ENCODE measurements at regions not wholly inside any gene's neighbourhood (a gene's known extent, or its start where the extent isn't known, plus 50 kb on each side); places are given as distances from the start of the nearest gene placed in this dataset.
A peak's percentile ranks its signal among the peaks of the same experiment; 100 is the strongest.

DNA sequence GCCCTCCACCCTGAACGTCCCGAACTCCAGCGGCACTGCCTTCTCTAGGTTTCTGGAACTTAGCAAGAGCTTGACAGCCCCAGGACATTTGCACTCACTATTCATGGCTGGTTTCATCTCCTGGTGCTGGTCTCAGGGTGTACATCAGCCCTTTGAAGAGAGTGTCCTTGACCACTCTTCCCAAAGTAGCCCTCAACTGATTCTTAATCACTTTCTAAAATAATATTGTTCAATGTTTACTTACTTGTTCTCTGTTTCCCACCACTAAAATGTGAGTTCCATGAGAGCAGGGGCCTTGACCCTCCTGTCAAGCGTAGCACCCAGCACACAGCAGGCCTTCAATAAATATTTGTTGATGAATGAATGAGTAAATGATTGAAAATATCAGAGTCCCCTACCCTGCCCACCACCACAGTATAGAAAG, 262.5 kb downstream of the RHOU start (continued):
- TF ChIP-seq ZNF34 (CRISPR knock-in tag; IDR thresholded peaks at IDR 0.05; ENCODE audit: borderline replicate concordance) (no peak), SALL2 (CRISPR knock-in tag; IDR thresholded peaks at IDR 0.05) (no peak), CREB1 (IDR thresholded peaks at IDR 0.05) (no peak), CREB1 (CRISPR knock-in tag; IDR thresholded peaks at IDR 0.05) (no peak), GTF2F1 (IDR thresholded peaks at IDR 0.05; ENCODE audit: low read length) (no peak), ZNF879 (CRISPR knock-in tag; IDR thresholded peaks at IDR 0.05) (no peak), DMAP1 (CRISPR knock-in tag; IDR thresholded peaks at IDR 0.05) (0 out of 2 replicates have a peak, but pooled peaks have one; percentile 34), ZNF782 (CRISPR knock-in tag; IDR thresholded peaks at IDR 0.05; ENCODE audit: borderline replicate concordance) (no peak), ZNF484 (CRISPR knock-in tag; IDR thresholded peaks at IDR 0.05; ENCODE audit: borderline replicate concordance, low read depth) (no peak), PPARG (CRISPR knock-in tag; conservative IDR thresholded peaks at IDR 0.05) (peak; percentile 70), ELF1 (CRISPR knock-in tag; IDR thresholded peaks at IDR 0.05) (no peak), BCL6 (CRISPR knock-in tag; IDR thresholded peaks at IDR 0.05) (peak; percentile 87), ZBTB3 (CRISPR knock-in tag; IDR thresholded peaks at IDR 0.05; ENCODE audit: borderline replicate concordance, low read depth) (no peak), FIP1L1 (IDR thresholded peaks at IDR 0.05; ENCODE audit: borderline replicate concordance, insufficient read depth, low read depth, low read length) (no peak), CREM (IDR thresholded peaks at IDR 0.05) (no peak; the same call in 1 of the 2 replicates), CREM (CRISPR knock-in tag; IDR thresholded peaks at IDR 0.05) (no peak), PAX8 (CRISPR knock-in tag; IDR thresholded peaks at IDR 0.05; ENCODE audit: borderline replicate concordance) (no peak)
- TF ChIP-seq, protein P1, sequence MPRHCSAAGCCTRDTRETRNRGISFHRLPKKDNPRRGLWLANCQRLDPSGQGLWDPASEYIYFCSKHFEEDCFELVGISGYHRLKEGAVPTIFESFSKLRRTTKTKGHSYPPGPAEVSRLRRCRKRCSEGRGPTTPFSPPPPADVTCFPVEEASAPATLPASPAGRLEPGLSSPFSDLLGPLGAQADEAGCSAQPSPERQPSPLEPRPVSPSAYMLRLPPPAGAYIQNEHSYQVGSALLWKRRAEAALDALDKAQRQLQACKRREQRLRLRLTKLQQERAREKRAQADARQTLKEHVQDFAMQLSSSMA (CRISPR knock-in tag; IDR thresholded peaks at IDR 0.05), result no peak
- TF ChIP-seq, protein P2, sequence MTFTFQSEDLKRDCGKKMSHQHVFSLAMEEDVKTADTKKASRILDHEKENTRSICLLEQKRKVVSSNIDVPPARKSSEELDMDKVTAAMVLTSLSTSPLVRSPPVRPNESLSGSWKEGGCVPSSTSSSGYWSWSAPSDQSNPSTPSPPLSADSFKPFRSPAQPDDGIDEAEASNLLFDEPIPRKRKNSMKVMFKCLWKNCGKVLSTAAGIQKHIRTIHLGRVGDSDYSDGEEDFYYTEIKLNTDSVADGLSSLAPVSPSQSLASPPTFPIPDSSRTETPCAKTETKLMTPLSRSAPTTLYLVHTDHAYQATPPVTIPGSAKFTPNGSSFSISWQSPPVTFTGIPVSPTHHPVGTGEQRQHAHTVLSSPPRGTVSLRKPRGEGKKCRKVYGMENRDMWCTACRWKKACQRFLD (CRISPR knock-in tag; IDR thresholded peaks at IDR 0.05; ENCODE audit: borderline replicate concordance), result no peak
- TF ChIP-seq, protein P3, sequence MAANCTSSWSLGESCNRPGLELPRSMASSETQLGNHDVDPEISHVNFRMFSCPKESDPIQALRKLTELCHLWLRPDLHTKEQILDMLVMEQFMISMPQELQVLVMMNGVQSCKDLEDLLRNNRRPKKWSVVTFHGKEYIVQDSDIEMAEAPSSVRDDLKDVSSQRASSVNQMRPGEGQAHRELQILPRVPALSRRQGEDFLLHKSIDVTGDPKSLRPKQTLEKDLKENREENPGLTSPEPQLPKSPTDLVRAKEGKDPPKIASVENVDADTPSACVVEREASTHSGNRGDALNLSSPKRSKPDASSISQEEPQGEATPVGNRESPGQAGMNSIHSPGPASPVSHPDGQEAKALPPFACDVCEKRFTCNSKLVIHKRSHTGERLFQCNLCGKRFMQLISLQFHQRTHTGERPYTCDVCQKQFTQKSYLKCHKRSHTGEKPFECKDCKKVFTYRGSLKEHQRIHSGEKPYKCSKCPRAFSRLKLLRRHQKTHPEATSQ (CRISPR knock-in tag; IDR thresholded peaks at IDR 0.05; ENCODE audit: borderline replicate concordance), result no peak
- TF ChIP-seq, protein P4, sequence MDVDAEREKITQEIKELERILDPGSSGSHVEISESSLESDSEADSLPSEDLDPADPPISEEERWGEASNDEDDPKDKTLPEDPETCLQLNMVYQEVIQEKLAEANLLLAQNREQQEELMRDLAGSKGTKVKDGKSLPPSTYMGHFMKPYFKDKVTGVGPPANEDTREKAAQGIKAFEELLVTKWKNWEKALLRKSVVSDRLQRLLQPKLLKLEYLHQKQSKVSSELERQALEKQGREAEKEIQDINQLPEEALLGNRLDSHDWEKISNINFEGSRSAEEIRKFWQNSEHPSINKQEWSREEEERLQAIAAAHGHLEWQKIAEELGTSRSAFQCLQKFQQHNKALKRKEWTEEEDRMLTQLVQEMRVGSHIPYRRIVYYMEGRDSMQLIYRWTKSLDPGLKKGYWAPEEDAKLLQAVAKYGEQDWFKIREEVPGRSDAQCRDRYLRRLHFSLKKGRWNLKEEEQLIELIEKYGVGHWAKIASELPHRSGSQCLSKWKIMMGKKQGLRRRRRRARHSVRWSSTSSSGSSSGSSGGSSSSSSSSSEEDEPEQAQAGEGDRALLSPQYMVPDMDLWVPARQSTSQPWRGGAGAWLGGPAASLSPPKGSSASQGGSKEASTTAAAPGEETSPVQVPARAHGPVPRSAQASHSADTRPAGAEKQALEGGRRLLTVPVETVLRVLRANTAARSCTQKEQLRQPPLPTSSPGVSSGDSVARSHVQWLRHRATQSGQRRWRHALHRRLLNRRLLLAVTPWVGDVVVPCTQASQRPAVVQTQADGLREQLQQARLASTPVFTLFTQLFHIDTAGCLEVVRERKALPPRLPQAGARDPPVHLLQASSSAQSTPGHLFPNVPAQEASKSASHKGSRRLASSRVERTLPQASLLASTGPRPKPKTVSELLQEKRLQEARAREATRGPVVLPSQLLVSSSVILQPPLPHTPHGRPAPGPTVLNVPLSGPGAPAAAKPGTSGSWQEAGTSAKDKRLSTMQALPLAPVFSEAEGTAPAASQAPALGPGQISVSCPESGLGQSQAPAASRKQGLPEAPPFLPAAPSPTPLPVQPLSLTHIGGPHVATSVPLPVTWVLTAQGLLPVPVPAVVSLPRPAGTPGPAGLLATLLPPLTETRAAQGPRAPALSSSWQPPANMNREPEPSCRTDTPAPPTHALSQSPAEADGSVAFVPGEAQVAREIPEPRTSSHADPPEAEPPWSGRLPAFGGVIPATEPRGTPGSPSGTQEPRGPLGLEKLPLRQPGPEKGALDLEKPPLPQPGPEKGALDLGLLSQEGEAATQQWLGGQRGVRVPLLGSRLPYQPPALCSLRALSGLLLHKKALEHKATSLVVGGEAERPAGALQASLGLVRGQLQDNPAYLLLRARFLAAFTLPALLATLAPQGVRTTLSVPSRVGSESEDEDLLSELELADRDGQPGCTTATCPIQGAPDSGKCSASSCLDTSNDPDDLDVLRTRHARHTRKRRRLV (CRISPR knock-in tag; IDR thresholded peaks at IDR 0.05), result no peak
- TF ChIP-seq, protein P5, sequence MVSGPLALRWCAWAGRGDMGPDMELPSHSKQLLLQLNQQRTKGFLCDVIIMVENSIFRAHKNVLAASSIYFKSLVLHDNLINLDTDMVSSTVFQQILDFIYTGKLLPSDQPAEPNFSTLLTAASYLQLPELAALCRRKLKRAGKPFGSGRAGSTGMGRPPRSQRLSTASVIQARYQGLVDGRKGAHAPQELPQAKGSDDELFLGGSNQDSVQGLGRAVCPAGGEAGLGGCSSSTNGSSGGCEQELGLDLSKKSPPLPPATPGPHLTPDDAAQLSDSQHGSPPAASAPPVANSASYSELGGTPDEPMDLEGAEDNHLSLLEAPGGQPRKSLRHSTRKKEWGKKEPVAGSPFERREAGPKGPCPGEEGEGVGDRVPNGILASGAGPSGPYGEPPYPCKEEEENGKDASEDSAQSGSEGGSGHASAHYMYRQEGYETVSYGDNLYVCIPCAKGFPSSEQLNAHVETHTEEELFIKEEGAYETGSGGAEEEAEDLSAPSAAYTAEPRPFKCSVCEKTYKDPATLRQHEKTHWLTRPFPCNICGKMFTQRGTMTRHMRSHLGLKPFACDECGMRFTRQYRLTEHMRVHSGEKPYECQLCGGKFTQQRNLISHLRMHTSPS (CRISPR knock-in tag; IDR thresholded peaks at IDR 0.05; ENCODE audit: low read depth), result 0 out of 2 replicates have a peak, but pooled peaks have one; percentile 17

Measured in HepG2 (cell line).